GM19238 (cell line): ENCODE measurements at regions not wholly inside any gene's neighbourhood (a gene's known extent, or its start where the extent isn't known, plus 50 kb on each side); places are given as distances from the start of the nearest gene placed in this dataset.

Source experiments
- DNase-seq: peaks from one replicate; pipeline ENCODE4 v3.0.0; 2011; ENCODE audit warnings: low spot score; ENCODE audit not compliant: insufficient read length

GRCh38 chr20:50258790-50259483 is 68.3 kb downstream of the CEBPB start:
- no peak for DNase-seq

- DNase-seq = no peak
These were observed 69.3 kb downstream of the CEBPB start for GRCh38 chr20:50259705-50260478.

- no peak for DNase-seq
These were observed 70.0 kb downstream of the CEBPB start for GRCh38 chr20:50260479-50261221.

- DNase-seq = no peak
These were observed 71.0 kb downstream of the CEBPB start for GRCh38 chr20:50261471-50262212.

GRCh38 chr20:50263831-50264230 is 73.2 kb downstream of the CEBPB start:
- no peak for DNase-seq

- no peak for DNase-seq
These were observed 74.0 kb downstream of the CEBPB start for GRCh38 chr20:50264534-50265145.

GRCh38 chr20:50265245-50265946 is 74.8 kb downstream of the CEBPB start:
- no peak for DNase-seq

GRCh38 chr20:50266293-50267040 is 75.8 kb downstream of the CEBPB start:
- DNase-seq = no peak

GRCh38 chr20:50267041-50267865 is 76.6 kb downstream of the CEBPB start:
- DNase-seq = no peak

- DNase-seq = no peak
These were observed 77.2 kb downstream of the CEBPB start for GRCh38 chr20:50267866-50268219.

GRCh38 chr20:50269091-50270033 is 78.7 kb downstream of the CEBPB start:
- no peak for DNase-seq

GRCh38 chr20:50270034-50270395 is 79.4 kb downstream of the CEBPB start:
- DNase-seq = no peak

- DNase-seq = no peak
These were observed 79.9 kb downstream of the CEBPB start for GRCh38 chr20:50270569-50270968.

GRCh38 chr20:50271176-50271575 is 80.5 kb downstream of the CEBPB start:
- DNase-seq = no peak

GRCh38 chr20:50271612-50272011 is 81.0 kb downstream of the CEBPB start:
- no peak for DNase-seq

- DNase-seq = no peak
These were observed 81.5 kb downstream of the CEBPB start for GRCh38 chr20:50272030-50272723.

GRCh38 chr20:50272724-50273446 is 82.3 kb downstream of the CEBPB start:
- no peak for DNase-seq
